Keratinocyte (primary cell): ENCODE measurements at regions not wholly inside any gene's neighbourhood (a gene's known extent, or its start where the extent isn't known, plus 50 kb on each side); places are given as distances from the start of the nearest gene placed in this dataset.

Source experiments
- DNase-seq: peaks from one replicate; pipeline ENCODE4 v3.0.0-alpha.2; 2011; ENCODE audit warnings: low read depth, missing footprints, low spot score
- FAIRE-seq: peaks from 2 replicates; lab custom pipeline; 2011; peaks lifted over from hg19 to GRCh38; lab: Jason Lieb, UNC
- H2AFZ ChIP-seq: 2 replicates; pipeline ENCODE4 v1.6.0; 2012; ENCODE audit warnings: low read length, control low read depth, inconsistent platforms; ENCODE audit not compliant: control insufficient read depth
- H3K27ac ChIP-seq: 2 replicates; pipeline ENCODE4 v1.5.1; 2011; ENCODE audit warnings: low read length; ENCODE audit not compliant: control insufficient read depth, insufficient read depth
- H3K27me3 ChIP-seq: 3 replicates; pipeline ENCODE4 v1.6.0; 2011; ENCODE audit warnings: low read length; ENCODE audit not compliant: control insufficient read depth, insufficient read depth; ENCODE audit errors: extremely low read depth
- H3K36me3 ChIP-seq, 2 experiments: 2 replicates in 1 of 2; 3 replicates in 1 of 2; pipeline ENCODE4 v1.5.1; 2011; ENCODE audit warnings: low read length in 2 of 2, mild to moderate bottlenecking in 1 of 2; ENCODE audit not compliant: control insufficient read depth in 2 of 2, insufficient read depth in 2 of 2; ENCODE audit errors: extremely low read depth in 1 of 2
- H3K4me1 ChIP-seq: 3 replicates; pipeline ENCODE4 v1.5.1; 2011; ENCODE audit warnings: low read length; ENCODE audit not compliant: control insufficient read depth, insufficient read depth; ENCODE audit errors: extremely low read depth
- H3K4me2 ChIP-seq: 3 replicates; pipeline ENCODE4 v1.6.0; 2011; ENCODE audit warnings: low read depth, low read length; ENCODE audit not compliant: control insufficient read depth, insufficient read depth; ENCODE audit errors: extremely low read depth
- H3K4me3 ChIP-seq, 3 experiments: fragments of 200-600 bp in 1 of 3; sonication (generic) in 1 of 3; 2 replicates in 2 of 3; 3 replicates in 1 of 3; pipeline ENCODE4 v1.5.1; 2011 to 2016; ENCODE audit warnings: low read length in 3 of 3, mild to moderate bottlenecking in 3 of 3, control low read depth in 2 of 3, inconsistent platforms in 1 of 3, low read depth in 1 of 3, mixed read lengths in 1 of 3, mixed run types in 1 of 3, moderate library complexity in 1 of 3; ENCODE audit not compliant: control insufficient read depth in 2 of 3, insufficient read depth in 2 of 3; ENCODE audit errors: extremely low read depth in 1 of 3
- H3K79me2 ChIP-seq: 2 replicates; pipeline ENCODE4 v1.6.0; 2012; ENCODE audit warnings: low read length; ENCODE audit not compliant: control insufficient read depth, insufficient read depth
- H3K9ac ChIP-seq: 3 replicates; pipeline ENCODE4 v1.6.0; 2011; ENCODE audit warnings: low read length; ENCODE audit not compliant: control insufficient read depth, insufficient read depth; ENCODE audit errors: extremely low read depth
- H3K9me1 ChIP-seq: 3 replicates; pipeline ENCODE4 v1.6.0; 2011; ENCODE audit warnings: low read length; ENCODE audit not compliant: control insufficient read depth, insufficient read depth; ENCODE audit errors: extremely low read depth
- H3K9me3 ChIP-seq: 2 replicates; pipeline ENCODE4 v1.5.1; 2012; ENCODE audit warnings: low read depth, low read length; ENCODE audit not compliant: control insufficient read depth
- H4K20me1 ChIP-seq: 3 replicates; pipeline ENCODE4 v1.6.0; 2011; ENCODE audit warnings: low read length; ENCODE audit not compliant: control insufficient read depth, insufficient read depth; ENCODE audit errors: extremely low read depth
- CTCF ChIP-seq, 3 experiments: IDR thresholded peaks in 1 of 3; conservative IDR thresholded peaks in 1 of 3; optimal IDR thresholded peaks in 1 of 3; 2 replicates in 2 of 3; 3 replicates in 1 of 3; pipeline versions ENCODE3 to v1.5.1; 2011; ENCODE audit warnings: low read length in 3 of 3, mild to moderate bottlenecking in 3 of 3, moderate library complexity in 2 of 3, control low read depth in 1 of 3, inconsistent platforms in 1 of 3; ENCODE audit not compliant: insufficient read depth in 2 of 3; ENCODE audit errors: extremely low read depth in 1 of 3
- EZH2 ChIP-seq: IDR thresholded peaks from one replicate; pipeline ENCODE4 v1.6.1; 2012; ENCODE audit warnings: inconsistent platforms, mild to moderate bottlenecking, low read length, moderate library complexity
- dilution Hi-C: fragments of 300-500 bp; cut with MboI; formaldehyde crosslinking; loops from one replicate; pipeline ENCODE4 v1.7.0; 2020; ENCODE audit warnings: low sequenced_read_pairs; ENCODE audit not compliant: extremely low pct_ligation_motif_present

- H3K27me3 ChIP-seq = no peaks in the 10 kb centered on the region
Observed at GRCh38 chr1:81573458-81573857, 227.3 kb upstream of the ADGRL2 start.

DNA sequence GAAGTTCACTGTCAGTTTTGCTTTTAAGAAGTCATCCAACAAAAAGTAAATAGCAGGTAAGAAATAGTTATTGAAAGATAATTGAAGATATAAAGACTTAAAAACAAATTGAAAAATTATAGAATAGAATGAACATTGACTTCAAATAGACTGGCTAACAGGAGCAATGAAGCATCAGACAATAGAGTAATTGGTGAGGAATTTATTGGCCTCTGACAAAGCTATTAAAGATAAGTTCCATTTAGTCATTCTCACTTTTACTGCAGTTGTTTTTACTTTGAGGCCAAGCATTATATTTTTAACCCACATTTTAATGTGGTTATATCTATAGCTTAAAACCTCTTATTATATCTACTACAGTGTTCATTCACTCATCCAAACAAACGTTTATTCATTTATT is 228.8 kb upstream of the ADGRL2 start:
- Histone ChIP-seq H3K9me1 (no peaks in the 10 kb centered on the region), H3K79me2 (no peaks in the 10 kb centered on the region), H3K27ac (no peak overlapping the region), H2AFZ (no peak overlapping the region), H3K36me3 (no peaks in the 10 kb centered on the region), H3K4me3 (no peak overlapping the region), H4K20me1 (no peaks in the 10 kb centered on the region), H3K4me1 (no peaks in the 10 kb centered on the region), H3K27me3 (no peaks in the 10 kb centered on the region), H3K9ac (no peak overlapping the region), H3K4me2 (no peak overlapping the region), H3K9me3 (no peaks in the 10 kb centered on the region)
- TF ChIP-seq EZH2 = no peak
- no peak for TF ChIP-seq CTCF (optimal IDR thresholded peaks at IDR 0.05 in 1 of 3, IDR thresholded peaks at IDR 0.05 in 1 of 3, conservative IDR thresholded peaks at IDR 0.05 in 1 of 3; ENCODE audit: extremely low read depth in 1 of 3, insufficient read depth in 2 of 3, low read length in 3 of 3)
- no peak for FAIRE-seq
- dilution Hi-C loops = no loop called here
- no peak for DNase-seq

More at GRCh38 chr1:81573458-81573857, 227.3 kb upstream of the ADGRL2 start:
- no peak overlapping the region for H3K27ac ChIP-seq
- no peaks in the 10 kb centered on the region for H4K20me1 ChIP-seq
- H3K36me3 ChIP-seq = no peaks in the 10 kb centered on the region
- H2AFZ ChIP-seq = no peak overlapping the region
- H3K4me2 ChIP-seq = no peak overlapping the region
- H3K4me1 ChIP-seq = no peaks in the 10 kb centered on the region
- FAIRE-seq (no peak), DNase-seq (no peak)
- no peaks in the 10 kb centered on the region for H3K9me3 ChIP-seq
- H3K4me3 ChIP-seq = no peak overlapping the region
- dilution Hi-C loops = no loop called here
- no peak overlapping the region for H3K9ac ChIP-seq
- H3K79me2 ChIP-seq = no peaks in the 10 kb centered on the region
- TF ChIP-seq CTCF (optimal IDR thresholded peaks at IDR 0.05 in 1 of 3, IDR thresholded peaks at IDR 0.05 in 1 of 3, conservative IDR thresholded peaks at IDR 0.05 in 1 of 3; ENCODE audit: extremely low read depth in 1 of 3, insufficient read depth in 2 of 3, low read length in 3 of 3) = no peak
- no peak for TF ChIP-seq EZH2
- no peaks in the 10 kb centered on the region for H3K9me1 ChIP-seq
